Stimulated activated CD8-positive, alpha-beta memory T cell treated with anti-CD3 and anti-CD28 coated beads, Interleukin-15, amount 100 ng/mL, for 24 hours (primary cell): ENCODE measurements at regions not wholly inside any gene's neighbourhood (a gene's known extent, or its start where the extent isn't known, plus 50 kb on each side); places are given as distances from the start of the nearest gene placed in this dataset.

Source experiments
- DNase-seq: peaks from one replicate; pipeline ENCODE4 v3.0.0-alpha.2; 2020; ENCODE audit warnings: low read depth

GRCh38 chr5:133708331-133708850 is 96.0 kb upstream of the FSTL4 start:
- DNase-seq = no peak

- no peak for DNase-seq
Measured at GRCh38 chr5:133707629-133708028, 95.3 kb upstream of the FSTL4 start.

GRCh38 chr5:133706506-133707430 is 94.4 kb upstream of the FSTL4 start:
- no peak for DNase-seq

GRCh38 chr5:133705331-133705730 is 93.0 kb upstream of the FSTL4 start:
- no peak for DNase-seq

- DNase-seq = no peak
Measured at GRCh38 chr5:133704411-133704810, 92.1 kb upstream of the FSTL4 start.

GRCh38 chr5:133703935-133704334 is 91.6 kb upstream of the FSTL4 start:
- DNase-seq = no peak

GRCh38 chr5:133702791-133703770 is 90.7 kb upstream of the FSTL4 start:
- DNase-seq = no peak

- no peak for DNase-seq
Measured at GRCh38 chr5:133701871-133702270, 89.5 kb upstream of the FSTL4 start.

GRCh38 chr5:133700251-133700650 is 87.9 kb upstream of the FSTL4 start:
- DNase-seq = no peak

GRCh38 chr5:133698646-133699526 is 86.5 kb upstream of the FSTL4 start:
- no peak for DNase-seq

- DNase-seq = no peak
Measured at GRCh38 chr5:133698259-133698554, 85.9 kb upstream of the FSTL4 start.

GRCh38 chr5:133697536-133698258 is 85.4 kb upstream of the FSTL4 start:
- DNase-seq = no peak

- DNase-seq = no peak
Measured at GRCh38 chr5:133696782-133697507, 84.6 kb upstream of the FSTL4 start.

- no peak for DNase-seq
Measured at GRCh38 chr5:133696006-133696584, 83.8 kb upstream of the FSTL4 start.

GRCh38 chr5:133694181-133694831 is 82.0 kb upstream of the FSTL4 start:
- no peak for DNase-seq

GRCh38 chr5:133691448-133691847 is 79.1 kb upstream of the FSTL4 start:
- no peak for DNase-seq

GRCh38 chr5:133690746-133691145 is 78.4 kb upstream of the FSTL4 start:
- DNase-seq = no peak

- DNase-seq = no peak
Measured at GRCh38 chr5:133688391-133688790, 76.0 kb upstream of the FSTL4 start.
